ENCODE measurements at regions not wholly inside any gene's neighbourhood (a gene's known extent, or its start where the extent isn't known, plus 50 kb on each side); places are given as distances from the start of the nearest gene placed in this dataset.

- Histone ChIP-seq H3K4me3 (replicated peaks in 1 of 3) (no peak overlapping the region), H3K9me3 (no peaks in the 10 kb centered on the region), H3K27ac (no peak overlapping the region), H3K36me3 (no peaks in the 10 kb centered on the region), H3K4me1 (no peaks in the 10 kb centered on the region), H3K27me3 (no peaks in the 10 kb centered on the region)
- TF ChIP-seq POLR2A (IDR thresholded peaks at IDR 0.05), result no peak
- no peak for TF ChIP-seq CTCF (IDR thresholded peaks at IDR 0.05)
- WGBS, 2 donors, result 84 to 86% methylated on average over 11 of the region's 11 CpGs
- no peak for DNase-seq
- intact Hi-C loops (cut with DNase I), result no loop called here
These were observed 94.5 kb upstream of the BAIAP2L1 start for GRCh38 chr7:98495200-98495955.

GRCh38 chr7:98493030-98493778, 92.3 kb upstream of the BAIAP2L1 start:
- TF ChIP-seq CTCF (IDR thresholded peaks at IDR 0.05) (no peak), POLR2A (IDR thresholded peaks at IDR 0.05) (no peak)
- Histone ChIP-seq H3K27ac (no peak overlapping the region), H3K4me3 (replicated peaks in 1 of 3) (no peak overlapping the region), H3K27me3 (no peaks in the 10 kb centered on the region), H3K36me3 (no peaks in the 10 kb centered on the region), H3K9me3 (no peaks in the 10 kb centered on the region), H3K4me1 (no peaks in the 10 kb centered on the region)
- WGBS, 2 donors, result 85 to 87% methylated on average over 21 of the region's 21 CpGs
- no peak for DNase-seq
- intact Hi-C loops (cut with DNase I), result no loop called here

GRCh38 chr7:98488167-98488566, 87.3 kb upstream of the BAIAP2L1 start:
- intact Hi-C loops (cut with DNase I), result no loop called here
- no peaks in the 10 kb centered on the region for H3K4me1 ChIP-seq
- no peaks in the 10 kb centered on the region for H3K27me3 ChIP-seq
- 71 to 75% methylated on average over 7 of the region's 7 CpGs for WGBS, 2 donors
- no peaks in the 10 kb centered on the region for H3K9me3 ChIP-seq
- no peak overlapping the region for H3K4me3 ChIP-seq (replicated peaks in 1 of 3)
- no peaks in the 10 kb centered on the region for H3K36me3 ChIP-seq
- TF ChIP-seq CTCF (IDR thresholded peaks at IDR 0.05), result no peak
- no peak for TF ChIP-seq POLR2A (IDR thresholded peaks at IDR 0.05)
- H3K27ac ChIP-seq, result no peak overlapping the region
- DNase-seq, result no peak

- DNase-seq, result no peak
- WGBS, 2 donors, result 70 to 79% methylated on average over 11 of the region's 11 CpGs
- Histone ChIP-seq H3K27ac (no peak overlapping the region), H3K4me3 (replicated peaks in 1 of 3) (no peak overlapping the region), H3K9me3 (no peaks in the 10 kb centered on the region), H3K27me3 (no peaks in the 10 kb centered on the region), H3K4me1 (no peaks in the 10 kb centered on the region), H3K36me3 (no peaks in the 10 kb centered on the region)
- TF ChIP-seq CTCF (IDR thresholded peaks at IDR 0.05) (no peak), POLR2A (IDR thresholded peaks at IDR 0.05) (no peak)
- intact Hi-C loops (cut with DNase I), result no loop called here
These were observed 83.2 kb upstream of the BAIAP2L1 start for GRCh38 chr7:98483964-98484545.
